ENCODE measurements at regions not wholly inside any gene's neighbourhood (a gene's known extent, or its start where the extent isn't known, plus 50 kb on each side); places are given as distances from the start of the nearest gene placed in this dataset.

DNA sequence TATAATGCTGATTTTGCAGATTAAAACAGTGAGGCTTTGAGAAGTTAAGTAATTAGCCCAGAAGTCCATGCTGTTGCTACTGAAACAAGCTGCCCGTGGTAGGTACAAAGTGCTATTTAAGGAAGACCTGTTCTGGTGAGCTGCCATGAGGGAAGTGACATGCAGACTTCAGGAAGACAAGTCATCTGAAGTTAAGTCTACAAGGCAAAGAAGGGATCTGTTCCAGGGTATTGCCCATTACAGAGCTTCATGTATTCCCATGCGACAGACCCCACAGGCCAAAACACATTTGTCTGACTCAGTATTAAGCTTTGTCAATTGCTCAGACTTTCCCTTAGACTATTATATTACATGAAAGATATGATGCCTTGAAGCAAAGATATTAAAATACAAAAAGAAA is 520.8 kb downstream of the FBXO15 start:
- H2AFZ ChIP-seq: peak overlapping the region; percentile 59; the same call in 1 of the 2 replicates

More for the DNA sequence above, 520.8 kb downstream of the FBXO15 start:
- Histone ChIP-seq H3K27me3 (ENCODE audit: insufficient read depth) (no peaks in the 10 kb centered on the region), H3K4me2 (no peak overlapping the region), H3K9me2 (ENCODE audit: insufficient read depth) (no peaks in the 10 kb centered on the region), H3K79me2 (replicated peaks; ENCODE audit: insufficient read depth) (no peaks in the 10 kb centered on the region), H3K36me3 (ENCODE audit: insufficient read depth) (no peaks in the 10 kb centered on the region), H3K4me1 (ENCODE audit: insufficient read depth) (no peaks in the 10 kb centered on the region), H3K27ac (ENCODE audit: low read depth) (no peak overlapping the region), H4K20me1 (replicated peaks; ENCODE audit: insufficient read depth) (no peaks in the 10 kb centered on the region), H3K4me3 (no peak overlapping the region), H3F3A (replicated peaks; ENCODE audit: low read depth) (no peaks in the 10 kb centered on the region)
- Mint-ChIP-seq H3K4me3 (no peak overlapping the region), H3K27me3 (ENCODE audit: insufficient read depth, low read depth, poor library complexity) (no peaks in the 10 kb centered on the region), H3K36me3 (ENCODE audit: low read depth) (no peaks in the 10 kb centered on the region), H3K9me3 (no peaks in the 10 kb centered on the region), H3K4me1 (no peaks in the 10 kb centered on the region), H3K27ac (peak overlapping the region; percentile 6; the same call in 1 of the 2 replicates)
- no peak for TF ChIP-seq EZH2 (IDR thresholded peaks at IDR 0.05; ENCODE audit: low read depth, unreplicated experiment)
- no peak for TF ChIP-seq STAT1 (IDR thresholded peaks at IDR 0.05; ENCODE audit: unreplicated experiment)
- no peak for TF ChIP-seq CTCF (conservative IDR thresholded peaks at IDR 0.05; ENCODE audit: low read depth in 2 of 2)
- TF ChIP-seq ETS1 (IDR thresholded peaks at IDR 0.05): no peak
- no peak for TF ChIP-seq ZNF331 (CRISPR knock-in tag; IDR thresholded peaks at IDR 0.05; ENCODE audit: low read depth)
- no peak for TF ChIP-seq JUNB (IDR thresholded peaks at IDR 0.05; ENCODE audit: unreplicated experiment)
- TF ChIP-seq POLR2AphosphoS5 (IDR thresholded peaks at IDR 0.05; ENCODE audit: low read depth): no peak
- no peak for TF ChIP-seq ZNF114 (CRISPR knock-in tag; IDR thresholded peaks at IDR 0.05)
- TF ChIP-seq, protein P1, sequence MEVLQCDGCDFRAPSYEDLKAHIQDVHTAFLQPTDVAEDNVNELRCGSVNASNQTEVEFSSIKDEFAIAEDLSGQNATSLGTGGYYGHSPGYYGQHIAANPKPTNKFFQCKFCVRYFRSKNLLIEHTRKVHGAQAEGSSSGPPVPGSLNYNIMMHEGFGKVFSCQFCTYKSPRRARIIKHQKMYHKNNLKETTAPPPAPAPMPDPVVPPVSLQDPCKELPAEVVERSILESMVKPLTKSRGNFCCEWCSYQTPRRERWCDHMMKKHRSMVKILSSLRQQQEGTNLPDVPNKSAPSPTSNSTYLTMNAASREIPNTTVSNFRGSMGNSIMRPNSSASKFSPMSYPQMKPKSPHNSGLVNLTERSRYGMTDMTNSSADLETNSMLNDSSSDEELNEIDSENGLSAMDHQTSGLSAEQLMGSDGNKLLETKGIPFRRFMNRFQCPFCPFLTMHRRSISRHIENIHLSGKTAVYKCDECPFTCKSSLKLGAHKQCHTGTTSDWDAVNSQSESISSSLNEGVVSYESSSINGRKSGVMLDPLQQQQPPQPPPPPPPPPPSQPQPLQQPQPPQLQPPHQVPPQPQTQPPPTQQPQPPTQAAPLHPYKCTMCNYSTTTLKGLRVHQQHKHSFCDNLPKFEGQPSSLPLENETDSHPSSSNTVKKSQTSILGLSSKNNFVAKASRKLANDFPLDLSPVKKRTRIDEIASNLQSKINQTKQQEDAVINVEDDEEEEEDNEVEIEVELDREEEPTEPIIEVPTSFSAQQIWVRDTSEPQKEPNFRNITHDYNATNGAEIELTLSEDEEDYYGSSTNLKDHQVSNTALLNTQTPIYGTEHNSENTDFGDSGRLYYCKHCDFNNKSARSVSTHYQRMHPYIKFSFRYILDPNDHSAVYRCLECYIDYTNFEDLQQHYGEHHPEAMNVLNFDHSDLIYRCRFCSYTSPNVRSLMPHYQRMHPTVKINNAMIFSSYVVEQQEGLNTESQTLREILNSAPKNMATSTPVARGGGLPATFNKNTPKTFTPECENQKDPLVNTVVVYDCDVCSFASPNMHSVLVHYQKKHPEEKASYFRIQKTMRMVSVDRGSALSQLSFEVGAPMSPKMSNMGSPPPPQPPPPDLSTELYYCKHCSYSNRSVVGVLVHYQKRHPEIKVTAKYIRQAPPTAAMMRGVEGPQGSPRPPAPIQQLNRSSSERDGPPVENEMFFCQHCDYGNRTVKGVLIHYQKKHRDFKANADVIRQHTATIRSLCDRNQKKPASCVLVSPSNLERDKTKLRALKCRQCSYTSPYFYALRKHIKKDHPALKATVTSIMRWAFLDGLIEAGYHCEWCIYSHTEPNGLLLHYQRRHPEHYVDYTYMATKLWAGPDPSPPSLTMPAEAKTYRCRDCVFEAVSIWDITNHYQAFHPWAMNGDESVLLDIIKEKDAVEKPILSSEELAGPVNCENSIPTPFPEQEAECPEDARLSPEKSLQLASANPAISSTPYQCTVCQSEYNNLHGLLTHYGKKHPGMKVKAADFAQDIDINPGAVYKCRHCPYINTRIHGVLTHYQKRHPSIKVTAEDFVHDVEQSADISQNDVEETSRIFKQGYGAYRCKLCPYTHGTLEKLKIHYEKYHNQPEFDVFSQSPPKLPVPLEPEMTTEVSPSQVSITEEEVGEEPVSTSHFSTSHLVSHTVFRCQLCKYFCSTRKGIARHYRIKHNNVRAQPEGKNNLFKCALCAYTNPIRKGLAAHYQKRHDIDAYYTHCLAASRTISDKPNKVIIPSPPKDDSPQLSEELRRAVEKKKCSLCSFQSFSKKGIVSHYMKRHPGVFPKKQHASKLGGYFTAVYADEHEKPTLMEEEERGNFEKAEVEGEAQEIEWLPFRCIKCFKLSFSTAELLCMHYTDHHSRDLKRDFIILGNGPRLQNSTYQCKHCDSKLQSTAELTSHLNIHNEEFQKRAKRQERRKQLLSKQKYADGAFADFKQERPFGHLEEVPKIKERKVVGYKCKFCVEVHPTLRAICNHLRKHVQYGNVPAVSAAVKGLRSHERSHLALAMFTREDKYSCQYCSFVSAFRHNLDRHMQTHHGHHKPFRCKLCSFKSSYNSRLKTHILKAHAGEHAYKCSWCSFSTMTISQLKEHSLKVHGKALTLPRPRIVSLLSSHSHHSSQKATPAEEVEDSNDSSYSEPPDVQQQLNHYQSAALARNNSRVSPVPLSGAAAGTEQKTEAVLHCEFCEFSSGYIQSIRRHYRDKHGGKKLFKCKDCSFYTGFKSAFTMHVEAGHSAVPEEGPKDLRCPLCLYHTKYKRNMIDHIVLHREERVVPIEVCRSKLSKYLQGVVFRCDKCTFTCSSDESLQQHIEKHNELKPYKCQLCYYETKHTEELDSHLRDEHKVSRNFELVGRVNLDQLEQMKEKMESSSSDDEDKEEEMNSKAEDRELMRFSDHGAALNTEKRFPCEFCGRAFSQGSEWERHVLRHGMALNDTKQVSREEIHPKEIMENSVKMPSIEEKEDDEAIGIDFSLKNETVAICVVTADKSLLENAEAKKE (CRISPR knock-in tag; IDR thresholded peaks at IDR 0.05): no peak
- no peak for TF ChIP-seq EZH2phosphoT487 (IDR thresholded peaks at IDR 0.05; ENCODE audit: unreplicated experiment)
- TF ChIP-seq NANOG (IDR thresholded peaks at IDR 0.05; ENCODE audit: borderline replicate concordance): no peak
- TF ChIP-seq CREB1 (CRISPR knock-in tag; IDR thresholded peaks at IDR 0.05; ENCODE audit: low read depth): no peak
- ATAC-seq: no peak
- no peak for DNase-seq (ENCODE audit: low spot score)

Data from GM23338 (cell line).